Stomach (tissue), 8 donors: ENCODE measurements at regions not wholly inside any gene's neighbourhood (a gene's known extent, or its start where the extent isn't known, plus 50 kb on each side); places are given as distances from the start of the nearest gene placed in this dataset.

ENCODE experiments used
- DNase-seq, 2 donors: peaks; one replicate each; pipeline versions ENCODE4 v3.0.0 to v3.0.0-alpha.2; 2013 to 2019
- H3K27ac ChIP-seq, 5 donors: fragments of 200-600 bp in 4 of 5; sonication (generic) in 4 of 5; one replicate each; pipeline ENCODE4 v1.5.1; 2013 to 2019; ENCODE audit warnings: mild to moderate bottlenecking in 1 of 5, moderate library complexity in 1 of 5
- H3K27me3 ChIP-seq, 3 donors: fragments of 200-600 bp; sonication (generic); one replicate each; pipeline ENCODE4 v1.5.1; 2017 to 2019; ENCODE audit warnings: mixed run types in 1 of 3
- H3K36me3 ChIP-seq, 4 donors: fragments of 200-600 bp; sonication (generic); 1 replicate in 3 of 4; 2 replicates in 1 of 4; pipeline ENCODE4 v1.5.1; 2016 to 2019
- H3K4me1 ChIP-seq, 4 donors: fragments of 200-600 bp; sonication (generic); one replicate each; pipeline ENCODE4 v1.5.1; 2016 to 2019
- H3K4me3 ChIP-seq, 4 donors: fragments of 200-600 bp; sonication (generic) in 3 of 4; one replicate each; pipeline ENCODE4 v1.5.1; 2016 to 2019; ENCODE audit warnings: mild to moderate bottlenecking in 1 of 4
- H3K9me3 ChIP-seq, 4 donors: fragments of 200-600 bp; sonication (generic); one replicate each; pipeline ENCODE4 v1.5.1; 2016 to 2019
- CTCF ChIP-seq, 7 experiments: fragments of 450-650 bp in 4 of 7; fragments of 200-600 bp in 3 of 7; sonication (generic) in 3 of 7; IDR thresholded peaks; one replicate each; pipeline ENCODE4 v1.5.1; 2016 to 2019; ENCODE audit warnings: antibody characterized with exemption in 7 of 7, control low read depth in 2 of 7, mild to moderate bottlenecking in 1 of 7
- EP300 ChIP-seq: sonication (generic); formaldehyde crosslinking; IDR thresholded peaks from one replicate; pipeline ENCODE4 v1.6.1; 2017; ENCODE audit warnings: antibody characterized with exemption
- POLR2A ChIP-seq, 4 donors: fragments of 450-650 bp; IDR thresholded peaks; one replicate each; pipeline ENCODE4 v1.6.1; 2016; ENCODE audit warnings: antibody characterized with exemption in 4 of 4, control low read depth in 2 of 4, mild to moderate bottlenecking in 1 of 4, moderate library complexity in 1 of 4
- POLR2AphosphoS5 ChIP-seq, 3 donors: sonication (generic); formaldehyde crosslinking; IDR thresholded peaks; one replicate each; pipeline ENCODE4 v1.6.1; 2016; ENCODE audit warnings: antibody characterized with exemption in 3 of 3
- WGBS, 5 donors: extraction: QIAGEN DNeasy Blood & Tissue Kit in 3 of 5; methylation state at CpG; one replicate each; pipeline versions ENCODE4 v1.1.5 to v1.1.7; 2013 to 2018; 5-methylcytosine and 5-hydroxymethylcytosine counted together
- intact Hi-C: fragments of 100-400 bp; cut with DNase I; formaldehyde crosslinking; loops from one replicate; pipeline ENCODE4 v1.15.1; 2023; ENCODE audit warnings: low total_unique reads
- donor health status: healthy with polysubstance abuse.
- donor health status: Bipolar disorder and iron deficiency.
- donor health status: healthy.

GRCh38 chr5:17343675-17344074 is 126.2 kb downstream of the BASP1 start:
- TF ChIP-seq POLR2AphosphoS5 (IDR thresholded peaks at IDR 0.05) (peak in 1 of 3 donors; percentile 19), POLR2A (IDR thresholded peaks at IDR 0.05) (no peak), EP300 (no peak), CTCF (IDR thresholded peaks at IDR 0.05) (no peak)
- DNase-seq = peak in 1 of 2 donors; percentile 74
- 9 to 26% (median 19%) methylated on average over 2 of the region's 2 CpGs for WGBS, 5 donors
- Histone ChIP-seq H3K4me3 (no peak overlapping the region), H3K4me1 (peaks cover 0 to 15% (median 10%) of the 10 kb centered on the region in 4 donors), H3K27ac (no peak overlapping the region), H3K9me3 (no peaks in the 10 kb centered on the region), H3K27me3 (no peaks in the 10 kb centered on the region), H3K36me3 (no peaks in the 10 kb centered on the region)
- intact Hi-C loops = no loop called here

GRCh38 chr5:17346811-17347210 is 129.4 kb downstream of the BASP1 start:
- WGBS, 5 donors = 76 to 81% (median 80%) methylated on average over 2 of the region's 2 CpGs
- no peaks in the 10 kb centered on the region for H3K9me3 ChIP-seq
- H3K4me3 ChIP-seq = no peak overlapping the region
- no peaks in the 10 kb centered on the region for H3K36me3 ChIP-seq
- H3K27ac ChIP-seq = no peak overlapping the region
- no peak for DNase-seq
- intact Hi-C loops = no loop called here
- no peak for TF ChIP-seq CTCF (IDR thresholded peaks at IDR 0.05)
- TF ChIP-seq POLR2A (IDR thresholded peaks at IDR 0.05) = no peak
- no peak for TF ChIP-seq EP300
- TF ChIP-seq POLR2AphosphoS5 (IDR thresholded peaks at IDR 0.05) = no peak
- H3K4me1 ChIP-seq = peaks cover 0 to 8% (median 0%) of the 10 kb centered on the region in 4 donors
- H3K27me3 ChIP-seq = no peaks in the 10 kb centered on the region

- no peak for TF ChIP-seq CTCF (IDR thresholded peaks at IDR 0.05)
- TF ChIP-seq POLR2AphosphoS5 (IDR thresholded peaks at IDR 0.05) = no peak
- TF ChIP-seq POLR2A (IDR thresholded peaks at IDR 0.05) = no peak
- TF ChIP-seq EP300 = no peak
- H3K4me3 ChIP-seq = no peak overlapping the region
- no peaks in the 10 kb centered on the region for H3K4me1 ChIP-seq
- intact Hi-C loops = no loop called here
- H3K9me3 ChIP-seq = no peaks in the 10 kb centered on the region
- no peak overlapping the region for H3K27ac ChIP-seq
- no peak for DNase-seq
- H3K36me3 ChIP-seq = no peaks in the 10 kb centered on the region
- WGBS, 5 donors = 63 to 79% (median 74%) methylated on average over 3 of the region's 3 CpGs
- H3K27me3 ChIP-seq = no peaks in the 10 kb centered on the region
Measured at GRCh38 chr5:17352223-17352622, 134.8 kb downstream of the BASP1 start.

GRCh38 chr5:17354265-17354664 is 136.8 kb downstream of the BASP1 start:
- no peaks in the 10 kb centered on the region for H3K4me1 ChIP-seq
- H3K9me3 ChIP-seq = no peaks in the 10 kb centered on the region
- no peak for DNase-seq
- WGBS, 5 donors = 96 to 98% (median 97%) methylated on average over 32 of the region's 32 CpGs
- no peaks in the 10 kb centered on the region for H3K27me3 ChIP-seq
- no peaks in the 10 kb centered on the region for H3K36me3 ChIP-seq
- intact Hi-C loops = no loop called here
- no peak for TF ChIP-seq CTCF (IDR thresholded peaks at IDR 0.05)
- no peak for TF ChIP-seq POLR2A (IDR thresholded peaks at IDR 0.05)
- TF ChIP-seq POLR2AphosphoS5 (IDR thresholded peaks at IDR 0.05) = no peak
- no peak for TF ChIP-seq EP300
- no peak overlapping the region for H3K27ac ChIP-seq
- H3K4me3 ChIP-seq = no peak overlapping the region
